ENCODE measurements at regions not wholly inside any gene's neighbourhood (a gene's known extent, or its start where the extent isn't known, plus 50 kb on each side); places are given as distances from the start of the nearest gene placed in this dataset.

GRCh38 chr3:152756807-152757206, 78.1 kb upstream of the P2RY1 start:
- TF ChIP-seq POLR2A (IDR thresholded peaks at IDR 0.05) (no peak), CTCF (IDR thresholded peaks at IDR 0.05) (no peak)

All from testis (tissue), 2 donors.